ENCODE measurements at regions not wholly inside any gene's neighbourhood (a gene's known extent, or its start where the extent isn't known, plus 50 kb on each side); places are given as distances from the start of the nearest gene placed in this dataset.

DNA sequence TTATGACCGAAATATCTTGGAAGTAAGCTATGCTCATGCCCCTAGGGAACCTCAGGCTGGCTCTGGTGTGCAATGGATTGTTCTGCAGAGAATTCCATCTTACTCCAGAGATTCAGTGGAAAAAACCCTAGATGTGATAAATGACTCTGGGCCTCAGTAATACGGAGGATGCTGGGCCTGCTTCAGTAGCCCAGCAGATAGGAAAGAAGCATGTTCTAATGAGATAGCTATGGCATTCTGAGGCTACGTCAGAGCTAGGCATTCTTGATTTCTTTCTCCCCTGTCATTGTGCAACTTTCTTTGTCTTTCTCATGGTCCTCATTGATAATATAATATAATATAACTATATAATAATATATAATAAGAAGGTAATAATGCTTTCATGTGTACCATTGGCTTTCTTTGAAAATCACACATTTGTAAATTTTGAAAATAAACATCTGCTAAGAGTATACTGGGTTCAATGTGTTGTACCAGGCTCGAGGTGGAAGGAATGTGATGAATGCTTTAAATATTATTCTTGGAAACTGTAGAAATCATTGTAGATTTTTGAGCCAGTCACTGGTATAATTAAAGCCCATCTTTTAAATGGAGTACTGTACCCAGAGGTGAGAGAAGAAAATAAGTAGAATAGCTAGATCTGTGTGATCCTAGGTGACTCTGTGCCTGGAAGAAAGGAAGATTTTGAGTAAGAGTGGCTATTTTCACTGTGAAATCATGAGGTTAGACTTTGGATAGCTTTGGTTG lies 152.0 kb downstream of the IL15 start:
- Histone ChIP-seq H3K4me3 (replicated peaks in 1 of 2; ENCODE audit: low read depth in 1 of 2, low read length in 2 of 2) (no peak overlapping the region), H4K20me1 (ENCODE audit: insufficient read depth) (no peaks in the 10 kb centered on the region), H3K4me1 (ENCODE audit: control insufficient read depth in 1 of 2, insufficient read depth in 2 of 2, low read length in 2 of 2) (no peaks in the 10 kb centered on the region), H3K9ac (ENCODE audit: low read length) (no peak overlapping the region), H3K27ac (ENCODE audit: low read depth, low read length) (no peak overlapping the region), H3K4me2 (ENCODE audit: low read length) (no peak overlapping the region), H3K9me3 (ENCODE audit: control insufficient read depth in 1 of 2, insufficient read depth in 1 of 2, low read depth in 1 of 2, low read length in 2 of 2) (no peaks in the 10 kb centered on the region), H3K27me3 (ENCODE audit: insufficient read depth, low read length) (no peaks in the 10 kb centered on the region), H3K79me2 (ENCODE audit: insufficient read depth, low read length) (no peaks in the 10 kb centered on the region), H3K9me2 (ENCODE audit: insufficient read depth) (no peaks in the 10 kb centered on the region), H2AFZ (ENCODE audit: low read depth, low read length, poor library complexity, severe bottlenecking) (no peak overlapping the region), H3K36me3 (ENCODE audit: control insufficient read depth in 1 of 2, insufficient read depth in 2 of 2, low read length in 2 of 2) (no peaks in the 10 kb centered on the region)
- DNase-seq (ENCODE audit: low read depth, low spot score) (no peak), ATAC-seq (no peak)
- no peak for TF ChIP-seq SIN3A (IDR thresholded peaks at IDR 0.05; ENCODE audit: low read depth)
- no peak for TF ChIP-seq JUND (IDR thresholded peaks at IDR 0.05)
- TF ChIP-seq CBX3 (IDR thresholded peaks at IDR 0.05; ENCODE audit: low read depth) = no peak
- no peak for TF ChIP-seq TCF7L2 (IDR thresholded peaks at IDR 0.05; ENCODE audit: borderline replicate concordance, extremely low read depth, insufficient read depth, insufficient read length)
- TF ChIP-seq POLR2AphosphoS5 (IDR thresholded peaks at IDR 0.05; ENCODE audit: low read depth, low read length) = no peak
- no peak for TF ChIP-seq ZFX (IDR thresholded peaks at IDR 0.05)
- RAD21 ChIA-PET (ENCODE audit: low non-redundant PET in 1 of 2, low total read pairs in 2 of 2, uncharacterized antibody in 2 of 2, unreplicated experiment in 2 of 2) = no interaction called here
- POLR2A ChIA-PET = no interaction called here
- CTCF ChIA-PET = no interaction called here
- intact Hi-C loops (cut with micrococcal nuclease) = no loop called here
- BruUV-seq (replicated peaks) = no TSS peak

GRCh38 chr4:141789716-141790115 lies 153.3 kb downstream of the IL15 start:
- Histone ChIP-seq H4K20me1 (ENCODE audit: insufficient read depth) (no peaks in the 10 kb centered on the region), H3K79me2 (ENCODE audit: insufficient read depth, low read length) (no peaks in the 10 kb centered on the region), H2AFZ (ENCODE audit: low read depth, low read length, poor library complexity, severe bottlenecking) (no peak overlapping the region), H3K4me2 (ENCODE audit: low read length) (no peak overlapping the region), H3K4me1 (ENCODE audit: control insufficient read depth in 1 of 2, insufficient read depth in 2 of 2, low read length in 2 of 2) (no peaks in the 10 kb centered on the region), H3K27ac (ENCODE audit: low read depth, low read length) (no peak overlapping the region), H3K9me2 (ENCODE audit: insufficient read depth) (no peaks in the 10 kb centered on the region), H3K9ac (ENCODE audit: low read length) (no peak overlapping the region), H3K36me3 (ENCODE audit: control insufficient read depth in 1 of 2, insufficient read depth in 2 of 2, low read length in 2 of 2) (no peaks in the 10 kb centered on the region), H3K4me3 (replicated peaks in 1 of 2; ENCODE audit: low read depth in 1 of 2, low read length in 2 of 2) (no peak overlapping the region), H3K27me3 (ENCODE audit: insufficient read depth, low read length) (no peaks in the 10 kb centered on the region), H3K9me3 (ENCODE audit: control insufficient read depth in 1 of 2, insufficient read depth in 1 of 2, low read depth in 1 of 2, low read length in 2 of 2) (no peaks in the 10 kb centered on the region)
- ChIA-PET CTCF (no interaction called here), RAD21 (ENCODE audit: low non-redundant PET in 1 of 2, low total read pairs in 2 of 2, uncharacterized antibody in 2 of 2, unreplicated experiment in 2 of 2) (no interaction called here), POLR2A (no interaction called here)
- intact Hi-C loops (cut with micrococcal nuclease) = no loop called here
- BruUV-seq (replicated peaks) = no TSS peak
- ATAC-seq (no peak), DNase-seq (ENCODE audit: low read depth, low spot score) (no peak)
- TF ChIP-seq SRF (IDR thresholded peaks at IDR 0.05; ENCODE audit: low read depth) (no peak), YY1 (IDR thresholded peaks at IDR 0.05; ENCODE audit: extremely low read depth, insufficient replicate concordance, low read depth, low read length) (no peak), JUND (IDR thresholded peaks at IDR 0.05) (no peak), SP1 (IDR thresholded peaks at IDR 0.05; ENCODE audit: low read depth) (no peak), SIN3A (IDR thresholded peaks at IDR 0.05; ENCODE audit: low read depth) (no peak), POLR2A (IDR thresholded peaks at IDR 0.05; ENCODE audit: borderline replicate concordance, extremely low read depth, insufficient read depth, insufficient read length) (no peak), EZH2phosphoT487 (IDR thresholded peaks at IDR 0.05; ENCODE audit: borderline replicate concordance) (no peak), CBX3 (IDR thresholded peaks at IDR 0.05; ENCODE audit: low read depth) (no peak)
- TF ChIP-seq, protein P1, sequence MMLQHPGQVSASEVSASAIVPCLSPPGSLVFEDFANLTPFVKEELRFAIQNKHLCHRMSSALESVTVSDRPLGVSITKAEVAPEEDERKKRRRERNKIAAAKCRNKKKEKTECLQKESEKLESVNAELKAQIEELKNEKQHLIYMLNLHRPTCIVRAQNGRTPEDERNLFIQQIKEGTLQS (IDR thresholded peaks at IDR 0.05) = no peak
